Liver (tissue), 8 donors: ENCODE measurements at regions not wholly inside any gene's neighbourhood (a gene's known extent, or its start where the extent isn't known, plus 50 kb on each side); places are given as distances from the start of the nearest gene placed in this dataset.

Source experiments
- DNase-seq: peaks from one replicate; pipeline ENCODE4 v3.0.0-alpha.2; 2017; ENCODE audit warnings: low spot score
- H3K27ac ChIP-seq, 2 donors: one replicate each; pipeline ENCODE4 v1.7.0; 2013; ENCODE audit warnings: inconsistent platforms in 2 of 2, low read length in 2 of 2, control low read depth in 1 of 2, low read depth in 1 of 2, mild to moderate bottlenecking in 1 of 2
- H3K27me3 ChIP-seq, 4 donors: one replicate each; pipeline versions ENCODE4 v1.6.1 to v1.7.0; 2013; ENCODE audit warnings: low read length in 3 of 4, inconsistent platforms in 1 of 4, mild to moderate bottlenecking in 1 of 4, moderate library complexity in 1 of 4; ENCODE audit not compliant: control insufficient read depth in 4 of 4, insufficient read depth in 4 of 4
- H3K36me3 ChIP-seq, 4 donors: one replicate each; pipeline versions ENCODE4 v1.6.1 to v1.7.0; 2013; ENCODE audit warnings: low read length in 3 of 4, mild to moderate bottlenecking in 3 of 4, low read depth in 1 of 4, moderate library complexity in 1 of 4; ENCODE audit not compliant: control insufficient read depth in 4 of 4, insufficient read depth in 3 of 4
- H3K4me1 ChIP-seq, 4 donors: one replicate each; pipeline versions ENCODE4 v1.6.1 to v1.7.0; 2013; ENCODE audit warnings: low read length in 3 of 4, mild to moderate bottlenecking in 3 of 4, moderate library complexity in 1 of 4; ENCODE audit not compliant: control insufficient read depth in 4 of 4, insufficient read depth in 4 of 4
- H3K4me3 ChIP-seq, 3 donors: one replicate each; pipeline versions ENCODE4 v1.6.1 to v1.7.0; 2013; ENCODE audit warnings: low read length in 3 of 3, control low read depth in 1 of 3, low read depth in 1 of 3, mild to moderate bottlenecking in 1 of 3
- H3K9ac ChIP-seq, 2 donors: one replicate each; pipeline ENCODE4 v1.7.0; 2013; ENCODE audit warnings: low read length in 2 of 2, mild to moderate bottlenecking in 2 of 2, moderate library complexity in 2 of 2, control low read depth in 1 of 2, low read depth in 1 of 2
- H3K9me3 ChIP-seq, 4 donors: one replicate each; pipeline versions ENCODE4 v1.6.1 to v1.7.0; 2013; ENCODE audit warnings: low read length in 3 of 4; ENCODE audit not compliant: control insufficient read depth in 4 of 4
- EGR1 ChIP-seq, 2 donors: IDR thresholded peaks; 2 replicates each; pipeline ENCODE4 v1.6.1; 2016 to 2018; ENCODE audit warnings: antibody characterized with exemption in 2 of 2, low read depth in 2 of 2
- FOXA1 ChIP-seq: IDR thresholded peaks from 2 replicates; pipeline ENCODE4 v1.6.1; 2016; ENCODE audit warnings: antibody characterized with exemption
- FOXA2 ChIP-seq: IDR thresholded peaks from 2 replicates; pipeline ENCODE4 v1.6.1; 2016; ENCODE audit warnings: antibody characterized with exemption
- GABPA ChIP-seq, 2 donors: IDR thresholded peaks in 1 of 2; conservative IDR thresholded peaks in 1 of 2; 2 replicates each; pipeline ENCODE4 v1.6.1; 2016; ENCODE audit warnings: antibody characterized with exemption in 2 of 2, mild to moderate bottlenecking in 1 of 2, moderate library complexity in 1 of 2
- HNF4A ChIP-seq, 2 donors: conservative IDR thresholded peaks; 2 replicates each; pipeline ENCODE4 v1.6.1; 2016; ENCODE audit warnings: antibody characterized with exemption in 2 of 2, mild to moderate bottlenecking in 2 of 2
- HNF4G ChIP-seq: IDR thresholded peaks from 2 replicates; pipeline ENCODE4 v1.6.1; 2016; ENCODE audit warnings: antibody characterized with exemption
- JUND ChIP-seq, 2 donors: IDR thresholded peaks; 2 replicates each; pipeline ENCODE4 v1.6.1; 2016; ENCODE audit warnings: antibody characterized with exemption in 2 of 2
- NR2F2 ChIP-seq: IDR thresholded peaks from 2 replicates; pipeline ENCODE4 v1.6.1; 2016; ENCODE audit warnings: antibody characterized with exemption
- RAD21 ChIP-seq, 2 donors: IDR thresholded peaks; 2 replicates each; pipeline ENCODE4 v1.6.1; 2016; ENCODE audit warnings: antibody characterized with exemption in 2 of 2, mild to moderate bottlenecking in 2 of 2
- RXRA ChIP-seq, 2 donors: IDR thresholded peaks; 2 replicates each; pipeline ENCODE4 v1.6.1; 2017 to 2018; ENCODE audit warnings: antibody characterized with exemption in 2 of 2, mild to moderate bottlenecking in 1 of 2
- SP1 ChIP-seq: IDR thresholded peaks from 2 replicates; pipeline ENCODE4 v1.6.1; 2018; ENCODE audit warnings: antibody characterized with exemption, mild to moderate bottlenecking
- TAF1 ChIP-seq: conservative IDR thresholded peaks from 2 replicates; pipeline ENCODE4 v1.6.1; 2016; ENCODE audit warnings: antibody characterized with exemption, mild to moderate bottlenecking
- YY1 ChIP-seq: IDR thresholded peaks from 2 replicates; pipeline ENCODE4 v1.6.1; 2016; ENCODE audit warnings: antibody characterized with exemption, mild to moderate bottlenecking
- WGBS: extraction: QIAGEN DNeasy Blood & Tissue Kit; methylation state at CpG from one replicate; pipeline ENCODE4 v1.1.7; 2013; 5-methylcytosine and 5-hydroxymethylcytosine counted together
- TF ChIP-seq, protein P1 (sequence below): IDR thresholded peaks from 2 replicates; pipeline ENCODE4 v1.6.1; 2016; ENCODE audit warnings: antibody characterized with exemption
- TF ChIP-seq, protein P2 (sequence below): fragments of 150-350 bp; IDR thresholded peaks from 2 replicates; pipeline ENCODE4 v1.5.1; 2017; ENCODE audit warnings: improper control_type of control experiment, low read depth, low read length; ENCODE audit not compliant: missing input control
- TF ChIP-seq, protein P3 (sequence below): IDR thresholded peaks from 2 replicates; pipeline ENCODE4 v1.6.1; 2016; ENCODE audit warnings: antibody characterized with exemption
- TF ChIP-seq, protein P4 (sequence below): IDR thresholded peaks from 2 replicates; pipeline ENCODE4 v1.6.1; 2016; ENCODE audit warnings: antibody characterized with exemption, mild to moderate bottlenecking
- donor health status: healthy.
- donor health status: healthy.
- donor health status: healthy.
- donor health status: healthy.
- donor health status: healthy.

DNA sequence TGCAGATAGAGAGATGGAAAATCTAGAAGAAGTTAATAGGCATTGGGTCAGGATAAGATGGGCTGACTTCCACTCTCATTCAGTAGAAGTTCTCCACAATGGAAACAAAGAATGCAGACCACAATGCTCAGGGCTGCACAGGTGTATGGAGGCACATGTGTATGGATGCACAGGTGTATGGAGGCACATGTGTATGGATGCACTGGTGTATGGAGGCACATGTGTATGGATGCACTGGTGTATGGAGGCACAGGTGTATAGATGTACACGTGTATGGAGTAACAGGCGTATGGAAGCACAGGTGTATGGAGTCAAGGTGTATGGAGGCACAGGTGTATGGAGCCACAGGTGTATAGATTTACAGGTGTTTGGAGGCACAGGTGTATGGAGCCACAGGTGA lies 285.7 kb upstream of the PPP2R2D start:
- Histone ChIP-seq H3K4me3 (no peak overlapping the region), H3K9me3 (no peaks in the 10 kb centered on the region), H3K9ac (no peak overlapping the region), H3K4me1 (no peaks in the 10 kb centered on the region), H3K27me3 (peaks cover 0 to 6% (median 0%) of the 10 kb centered on the region in 4 donors), H3K27ac (no peak overlapping the region), H3K36me3 (no peaks in the 10 kb centered on the region)
- TF ChIP-seq, protein P1, sequence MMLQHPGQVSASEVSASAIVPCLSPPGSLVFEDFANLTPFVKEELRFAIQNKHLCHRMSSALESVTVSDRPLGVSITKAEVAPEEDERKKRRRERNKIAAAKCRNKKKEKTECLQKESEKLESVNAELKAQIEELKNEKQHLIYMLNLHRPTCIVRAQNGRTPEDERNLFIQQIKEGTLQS, result no peak
- TF ChIP-seq, protein P2, sequence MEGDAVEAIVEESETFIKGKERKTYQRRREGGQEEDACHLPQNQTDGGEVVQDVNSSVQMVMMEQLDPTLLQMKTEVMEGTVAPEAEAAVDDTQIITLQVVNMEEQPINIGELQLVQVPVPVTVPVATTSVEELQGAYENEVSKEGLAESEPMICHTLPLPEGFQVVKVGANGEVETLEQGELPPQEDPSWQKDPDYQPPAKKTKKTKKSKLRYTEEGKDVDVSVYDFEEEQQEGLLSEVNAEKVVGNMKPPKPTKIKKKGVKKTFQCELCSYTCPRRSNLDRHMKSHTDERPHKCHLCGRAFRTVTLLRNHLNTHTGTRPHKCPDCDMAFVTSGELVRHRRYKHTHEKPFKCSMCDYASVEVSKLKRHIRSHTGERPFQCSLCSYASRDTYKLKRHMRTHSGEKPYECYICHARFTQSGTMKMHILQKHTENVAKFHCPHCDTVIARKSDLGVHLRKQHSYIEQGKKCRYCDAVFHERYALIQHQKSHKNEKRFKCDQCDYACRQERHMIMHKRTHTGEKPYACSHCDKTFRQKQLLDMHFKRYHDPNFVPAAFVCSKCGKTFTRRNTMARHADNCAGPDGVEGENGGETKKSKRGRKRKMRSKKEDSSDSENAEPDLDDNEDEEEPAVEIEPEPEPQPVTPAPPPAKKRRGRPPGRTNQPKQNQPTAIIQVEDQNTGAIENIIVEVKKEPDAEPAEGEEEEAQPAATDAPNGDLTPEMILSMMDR, result no peak
- TF ChIP-seq YY1 (no peak), TAF1 (no peak), SP1 (no peak), EGR1 (IDR thresholded peaks at IDR 0.05; ENCODE audit: low read depth in 2 of 2) (no peak), RXRA (IDR thresholded peaks at IDR 0.05) (no peak), HNF4A (conservative IDR thresholded peaks at IDR 0.05) (no peak), HNF4G (no peak), NR2F2 (no peak)
- TF ChIP-seq, protein P3, sequence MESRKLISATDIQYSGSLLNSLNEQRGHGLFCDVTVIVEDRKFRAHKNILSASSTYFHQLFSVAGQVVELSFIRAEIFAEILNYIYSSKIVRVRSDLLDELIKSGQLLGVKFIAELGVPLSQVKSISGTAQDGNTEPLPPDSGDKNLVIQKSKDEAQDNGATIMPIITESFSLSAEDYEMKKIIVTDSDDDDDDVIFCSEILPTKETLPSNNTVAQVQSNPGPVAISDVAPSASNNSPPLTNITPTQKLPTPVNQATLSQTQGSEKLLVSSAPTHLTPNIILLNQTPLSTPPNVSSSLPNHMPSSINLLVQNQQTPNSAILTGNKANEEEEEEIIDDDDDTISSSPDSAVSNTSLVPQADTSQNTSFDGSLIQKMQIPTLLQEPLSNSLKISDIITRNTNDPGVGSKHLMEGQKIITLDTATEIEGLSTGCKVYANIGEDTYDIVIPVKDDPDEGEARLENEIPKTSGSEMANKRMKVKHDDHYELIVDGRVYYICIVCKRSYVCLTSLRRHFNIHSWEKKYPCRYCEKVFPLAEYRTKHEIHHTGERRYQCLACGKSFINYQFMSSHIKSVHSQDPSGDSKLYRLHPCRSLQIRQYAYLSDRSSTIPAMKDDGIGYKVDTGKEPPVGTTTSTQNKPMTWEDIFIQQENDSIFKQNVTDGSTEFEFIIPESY, result no peak
- WGBS, result 90% methylated on average over 2 of the region's 2 CpGs
- DNase-seq, result no peak

DNA sequence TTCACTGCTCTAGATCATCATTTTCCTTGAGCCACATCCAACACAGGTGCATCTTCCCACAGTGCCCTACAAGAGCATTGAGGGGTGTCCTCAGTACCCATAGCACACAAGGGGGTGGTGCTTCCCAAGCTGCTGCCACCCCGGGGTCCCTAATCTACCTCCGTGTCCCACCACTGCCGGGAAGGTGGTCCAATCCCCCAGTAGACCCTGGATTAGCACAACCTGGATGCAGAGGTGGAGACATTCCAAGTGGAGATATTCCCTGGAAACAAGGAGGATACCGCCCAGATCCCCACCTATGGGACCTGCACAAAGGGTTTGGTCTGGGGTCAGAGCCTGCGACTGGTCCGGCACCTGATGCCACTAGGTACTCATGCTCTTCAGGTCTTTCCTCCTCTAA lies 284.8 kb upstream of the PPP2R2D start:
- H3K4me3 ChIP-seq, result no peak overlapping the region
- H3K9me3 ChIP-seq, result no peaks in the 10 kb centered on the region
- H3K27ac ChIP-seq, result no peak overlapping the region
- H3K9ac ChIP-seq, result no peak overlapping the region
- no peaks in the 10 kb centered on the region for H3K4me1 ChIP-seq
- WGBS, result 92% methylated on average over 6 of the region's 6 CpGs
- no peaks in the 10 kb centered on the region for H3K36me3 ChIP-seq
- peaks cover 0 to 6% (median 0%) of the 10 kb centered on the region in 4 donors for H3K27me3 ChIP-seq
- no peak for TF ChIP-seq FOXA1
- TF ChIP-seq YY1, result no peak
- no peak for TF ChIP-seq RXRA (IDR thresholded peaks at IDR 0.05)
- TF ChIP-seq GABPA (IDR thresholded peaks at IDR 0.05 in 1 of 2, conservative IDR thresholded peaks at IDR 0.05 in 1 of 2), result no peak
- TF ChIP-seq, protein P4, sequence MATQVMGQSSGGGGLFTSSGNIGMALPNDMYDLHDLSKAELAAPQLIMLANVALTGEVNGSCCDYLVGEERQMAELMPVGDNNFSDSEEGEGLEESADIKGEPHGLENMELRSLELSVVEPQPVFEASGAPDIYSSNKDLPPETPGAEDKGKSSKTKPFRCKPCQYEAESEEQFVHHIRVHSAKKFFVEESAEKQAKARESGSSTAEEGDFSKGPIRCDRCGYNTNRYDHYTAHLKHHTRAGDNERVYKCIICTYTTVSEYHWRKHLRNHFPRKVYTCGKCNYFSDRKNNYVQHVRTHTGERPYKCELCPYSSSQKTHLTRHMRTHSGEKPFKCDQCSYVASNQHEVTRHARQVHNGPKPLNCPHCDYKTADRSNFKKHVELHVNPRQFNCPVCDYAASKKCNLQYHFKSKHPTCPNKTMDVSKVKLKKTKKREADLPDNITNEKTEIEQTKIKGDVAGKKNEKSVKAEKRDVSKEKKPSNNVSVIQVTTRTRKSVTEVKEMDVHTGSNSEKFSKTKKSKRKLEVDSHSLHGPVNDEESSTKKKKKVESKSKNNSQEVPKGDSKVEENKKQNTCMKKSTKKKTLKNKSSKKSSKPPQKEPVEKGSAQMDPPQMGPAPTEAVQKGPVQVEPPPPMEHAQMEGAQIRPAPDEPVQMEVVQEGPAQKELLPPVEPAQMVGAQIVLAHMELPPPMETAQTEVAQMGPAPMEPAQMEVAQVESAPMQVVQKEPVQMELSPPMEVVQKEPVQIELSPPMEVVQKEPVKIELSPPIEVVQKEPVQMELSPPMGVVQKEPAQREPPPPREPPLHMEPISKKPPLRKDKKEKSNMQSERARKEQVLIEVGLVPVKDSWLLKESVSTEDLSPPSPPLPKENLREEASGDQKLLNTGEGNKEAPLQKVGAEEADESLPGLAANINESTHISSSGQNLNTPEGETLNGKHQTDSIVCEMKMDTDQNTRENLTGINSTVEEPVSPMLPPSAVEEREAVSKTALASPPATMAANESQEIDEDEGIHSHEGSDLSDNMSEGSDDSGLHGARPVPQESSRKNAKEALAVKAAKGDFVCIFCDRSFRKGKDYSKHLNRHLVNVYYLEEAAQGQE, result no peak
- no peak for TF ChIP-seq JUND (IDR thresholded peaks at IDR 0.05)
- no peak for TF ChIP-seq EGR1 (IDR thresholded peaks at IDR 0.05; ENCODE audit: low read depth in 2 of 2)
- no peak for TF ChIP-seq RAD21 (IDR thresholded peaks at IDR 0.05)
- no peak for TF ChIP-seq FOXA2
- TF ChIP-seq, protein P2, result no peak
- peak; percentile 30 for DNase-seq
